H9 (cell line): ENCODE measurements at regions not wholly inside any gene's neighbourhood (a gene's known extent, or its start where the extent isn't known, plus 50 kb on each side); places are given as distances from the start of the nearest gene placed in this dataset.

Experiments used
- DNase-seq: peaks from one replicate; pipeline ENCODE4 v3.0.0-alpha.2; 2017
- H2AFZ ChIP-seq: one replicate; pipeline ENCODE4 v1.6.1; 2013; ENCODE audit warnings: mild to moderate bottlenecking, low read length, control low read depth, moderate library complexity
- H2AK5ac ChIP-seq: 2 replicates; pipeline ENCODE4 v1.6.1; 2013; ENCODE audit warnings: low read length, control low read depth, mixed read lengths; ENCODE audit not compliant: insufficient read length
- H2BK120ac ChIP-seq: one replicate; pipeline ENCODE4 v1.6.1; 2013; ENCODE audit warnings: low read depth, mild to moderate bottlenecking, low read length, control low read depth, inconsistent platforms; ENCODE audit not compliant: poor library complexity, severe bottlenecking
- H2BK12ac ChIP-seq: 2 replicates; pipeline ENCODE4 v1.6.1; 2013; ENCODE audit warnings: low read length, control low read depth, mixed read lengths, low read depth; ENCODE audit not compliant: insufficient read length
- H2BK15ac ChIP-seq: 2 replicates; pipeline ENCODE4 v1.6.1; 2013; ENCODE audit warnings: low read depth, low read length, control low read depth
- H2BK20ac ChIP-seq: one replicate; pipeline ENCODE4 v1.6.1; 2013; ENCODE audit warnings: low read depth, mild to moderate bottlenecking, low read length, control low read depth, inconsistent platforms; ENCODE audit not compliant: poor library complexity, severe bottlenecking
- H2BK5ac ChIP-seq: 2 replicates; pipeline ENCODE4 v1.6.1; 2013; ENCODE audit warnings: low read length, control low read depth, mixed read lengths; ENCODE audit not compliant: insufficient read length
- H3K14ac ChIP-seq: 2 replicates; pipeline ENCODE4 v1.6.1; 2013; ENCODE audit warnings: low read length, control low read depth; ENCODE audit not compliant: insufficient read depth
- H3K18ac ChIP-seq: 2 replicates; pipeline ENCODE4 v1.6.1; 2013; ENCODE audit warnings: low read depth, mild to moderate bottlenecking, mixed read lengths, low read length, control low read depth; ENCODE audit not compliant: insufficient read length
- H3K23ac ChIP-seq: 2 replicates; pipeline ENCODE4 v1.6.1; 2013; ENCODE audit warnings: low read length, control low read depth, mixed read lengths, low read depth; ENCODE audit not compliant: insufficient read length
- H3K23me2 ChIP-seq: 2 replicates; pipeline ENCODE4 v1.6.1; 2013; ENCODE audit warnings: low read depth, mild to moderate bottlenecking, mixed read lengths, low read length, control low read depth; ENCODE audit not compliant: insufficient read length, poor library complexity, severe bottlenecking
- H3K27ac ChIP-seq: 2 replicates; pipeline ENCODE4 v1.5.1; 2013; ENCODE audit warnings: low read length, control low read depth, mixed read lengths, low read depth; ENCODE audit not compliant: insufficient read length
- H3K27me3 ChIP-seq: 2 replicates; pipeline ENCODE4 v1.6.1; 2013; ENCODE audit warnings: low read length, control low read depth, inconsistent platforms; ENCODE audit not compliant: insufficient read depth
- H3K4ac ChIP-seq: 2 replicates; pipeline ENCODE4 v1.6.1; 2013; ENCODE audit warnings: low read depth, mild to moderate bottlenecking, control low read depth, inconsistent platforms, low read length, moderate library complexity
- H3K4me1 ChIP-seq: 2 replicates; pipeline ENCODE4 v1.6.1; 2013; ENCODE audit warnings: low read length, control low read depth, inconsistent platforms; ENCODE audit not compliant: insufficient read depth
- H3K4me2 ChIP-seq: 2 replicates; pipeline ENCODE4 v1.6.1; 2013; ENCODE audit warnings: low read length, control low read depth, mixed read lengths; ENCODE audit not compliant: insufficient read length, insufficient read depth
- H3K56ac ChIP-seq: 2 replicates; pipeline ENCODE4 v1.6.1; 2013; ENCODE audit warnings: low read depth, mild to moderate bottlenecking, mixed read lengths, low read length, control low read depth; ENCODE audit not compliant: insufficient read length
- H3K79me1 ChIP-seq: 2 replicates; pipeline ENCODE4 v1.6.1; 2013; ENCODE audit warnings: low read depth, mild to moderate bottlenecking, moderate library complexity, low read length, control low read depth, inconsistent platforms; ENCODE audit not compliant: insufficient read depth, poor library complexity, severe bottlenecking
- H3K79me2 ChIP-seq: 2 replicates; pipeline ENCODE4 v1.6.1; 2013; ENCODE audit warnings: low read length, control low read depth, inconsistent platforms; ENCODE audit not compliant: insufficient read depth
- H3K9ac ChIP-seq: 2 replicates; pipeline ENCODE4 v1.6.1; 2013; ENCODE audit warnings: low read length, control low read depth, mixed read lengths; ENCODE audit not compliant: insufficient read length; ENCODE audit errors: extremely low read depth
- H3K9me3 ChIP-seq: one replicate; pipeline ENCODE4 v1.6.1; 2013; ENCODE audit warnings: low read depth, low read length, inconsistent platforms; ENCODE audit not compliant: control insufficient read depth
- H3T11ph ChIP-seq: one replicate; pipeline ENCODE4 v1.6.1; 2013; ENCODE audit warnings: mild to moderate bottlenecking, low read length, control low read depth, inconsistent platforms
- H4K20me1 ChIP-seq: one replicate; pipeline ENCODE4 v1.6.1; 2013; ENCODE audit not compliant: control insufficient read depth, insufficient read length, insufficient read depth
- H4K5ac ChIP-seq: 2 replicates; pipeline ENCODE4 v1.6.1; 2013; ENCODE audit warnings: low read depth, mild to moderate bottlenecking, mixed read lengths, low read length, control low read depth; ENCODE audit not compliant: insufficient read length
- H4K8ac ChIP-seq: replicated peaks from 2 replicates; pipeline ENCODE4 v1.6.1; 2013; ENCODE audit warnings: low read length, control low read depth, mixed read lengths, low read depth; ENCODE audit not compliant: insufficient read length
- H4K91ac ChIP-seq: 2 replicates; pipeline ENCODE4 v1.6.1; 2013; ENCODE audit warnings: low read depth, mild to moderate bottlenecking, moderate library complexity, mixed read lengths, low read length, control low read depth; ENCODE audit not compliant: insufficient read length
- H3K27ac Mint-ChIP-seq, 3 experiments: 2 replicates in 2 of 3; 3 replicates in 1 of 3; pipeline ENCODE4 v1.8.0; 2020 to 2021; ENCODE audit warnings: mixed read lengths in 3 of 3, mild to moderate bottlenecking in 1 of 3, moderate library complexity in 1 of 3
- H3K27me3 Mint-ChIP-seq: 2 replicates; pipeline ENCODE4 v1.8.0; 2021; ENCODE audit warnings: low read depth, mild to moderate bottlenecking, moderate library complexity, mixed read lengths
- H3K36me3 Mint-ChIP-seq, 3 experiments: 2 replicates in 2 of 3; 3 replicates in 1 of 3; pipeline ENCODE4 v1.8.0; 2020 to 2021; ENCODE audit warnings: low read depth in 3 of 3, mixed read lengths in 3 of 3; ENCODE audit not compliant: insufficient read depth in 1 of 3
- H3K4me1 Mint-ChIP-seq, 2 experiments: 2 replicates each; pipeline ENCODE4 v1.8.0; 2020; ENCODE audit warnings: mixed read lengths in 2 of 2
- H3K4me3 Mint-ChIP-seq, 2 experiments: 2 replicates in 1 of 2; 3 replicates in 1 of 2; pipeline ENCODE4 v1.8.0; 2020 to 2021; ENCODE audit warnings: mild to moderate bottlenecking in 2 of 2, mixed read lengths in 2 of 2, moderate library complexity in 1 of 2
- H3K9me3 Mint-ChIP-seq, 2 experiments: 2 replicates in 1 of 2; 3 replicates in 1 of 2; pipeline ENCODE4 v1.8.0; 2020; ENCODE audit warnings: mild to moderate bottlenecking in 2 of 2, mixed read lengths in 2 of 2, moderate library complexity in 1 of 2
- CTCF ChIP-seq: fragments of 200-600 bp; sonication (generic); conservative IDR thresholded peaks from 3 replicates; pipeline ENCODE4 v1.8.0; 2021; ENCODE audit warnings: antibody characterized with exemption, mild to moderate bottlenecking
- whole genome bisulfite sequencing: extraction: QIAGEN DNeasy Blood & Tissue Kit; methylation state at CpG from one replicate; pipeline ENCODE4 v1.1.7; 2013; ENCODE audit warnings: missing lambda C conversion rate, low lambda C conversion rate, mixed read lengths; ENCODE audit not compliant: insufficient read length; ENCODE audit errors: extremely low coverage; 5-methylcytosine and 5-hydroxymethylcytosine counted together

GRCh38 chr9:89955626-89956025, 350.8 kb downstream of the GADD45G start:
- no peaks in the 10 kb centered on the region for H3K23me2 ChIP-seq
- no peaks in the 10 kb centered on the region for H3K27me3 ChIP-seq
- H3K27ac Mint-ChIP-seq = no peak overlapping the region
- no peak overlapping the region for H2AFZ ChIP-seq
- peaks cover 7 to 10% of the 10 kb centered on the region in 2 experiments for H3K4me1 Mint-ChIP-seq
- no peaks in the 10 kb centered on the region for H3K79me1 ChIP-seq
- no peak overlapping the region for H4K5ac ChIP-seq
- peaks cover 0 to 5% (median 0%) of the 10 kb centered on the region in 3 experiments; a peak in 1 of 7 replicates for H3K36me3 Mint-ChIP-seq
- WGBS = no CpG with 5 or more reads among the region's 1 CpG
- no peak overlapping the region for H3T11ph ChIP-seq
- no peak overlapping the region for H3K9ac ChIP-seq
- no peak overlapping the region for H3K23ac ChIP-seq
- H4K20me1 ChIP-seq = no peaks in the 10 kb centered on the region
- no peak overlapping the region for H3K56ac ChIP-seq
- no peak for DNase-seq
- H2BK12ac ChIP-seq = no peak overlapping the region
- no peak overlapping the region for H3K4me2 ChIP-seq
- H3K9me3 Mint-ChIP-seq = peaks cover 3% of the 10 kb centered on the region in 2 experiments; a peak in 3 of 5 replicates
- no peak overlapping the region for H3K14ac ChIP-seq
- H2BK5ac ChIP-seq = no peak overlapping the region
- no peak overlapping the region for H2BK120ac ChIP-seq
- no peak overlapping the region for H3K27ac ChIP-seq
- no peak overlapping the region for H4K8ac ChIP-seq
- H3K4me1 ChIP-seq = no peaks in the 10 kb centered on the region
- TF ChIP-seq CTCF = no peak
- no peak overlapping the region for H3K18ac ChIP-seq
- H4K91ac ChIP-seq = no peak overlapping the region
- no peak overlapping the region for H2AK5ac ChIP-seq
- no peaks in the 10 kb centered on the region for H3K79me2 ChIP-seq
- H2BK15ac ChIP-seq = no peak overlapping the region
- H3K4ac ChIP-seq = no peak overlapping the region
- H3K27me3 Mint-ChIP-seq = peaks cover 4% of the 10 kb centered on the region
- H3K4me3 Mint-ChIP-seq = no peak overlapping the region
- H2BK20ac ChIP-seq = no peak overlapping the region
- no peaks in the 10 kb centered on the region for H3K9me3 ChIP-seq
